PC-9 (cell line): ENCODE measurements at regions not wholly inside any gene's neighbourhood (a gene's known extent, or its start where the extent isn't known, plus 50 kb on each side); places are given as distances from the start of the nearest gene placed in this dataset.

Experiments used
- BruUV-seq: library from RNA; stranded (reverse); fragments of 400-500 nt; replicated peaks from 2 replicates; lab custom pipeline; 2021; lab: Mats Ljungman, UMichigan
- CTCF ChIA-PET: fragments of 300-600 bp; sonication (Branson Sonifier 250); formaldehyde crosslinking; loops from one replicate; lab custom pipeline; 2022; ENCODE audit warnings: antibody characterized with exemption; lab: Charles Lee
- POLR2A ChIA-PET: fragments of 300-600 bp; sonication (Branson Sonifier 250); formaldehyde crosslinking; loops from one replicate; lab custom pipeline; 2022; ENCODE audit warnings: antibody characterized with exemption; ENCODE audit not compliant: unreplicated experiment; lab: Charles Lee
- DNase-seq, 2 experiments: peaks; one replicate each; pipeline versions ENCODE4 v3.0.0 to v3.0.0-alpha.2; 2015 to 2022; ENCODE audit warnings: mixed read lengths in 1 of 2
- H2AFZ ChIP-seq: fragments of 200-600 bp; sonication (generic); 2 replicates; pipeline ENCODE4 v1.8.1; 2017; ENCODE audit warnings: antibody characterized with exemption
- H3F3A ChIP-seq: fragments of 200-600 bp; sonication (generic); 2 replicates; pipeline ENCODE4 v1.8.1; 2017; ENCODE audit warnings: antibody characterized with exemption, mild to moderate bottlenecking, low read depth; ENCODE audit not compliant: insufficient read depth
- H3K27ac ChIP-seq: fragments of 200-600 bp; sonication (generic); 2 replicates; pipeline ENCODE4 v1.6.1; 2016; ENCODE audit warnings: mixed run types
- H3K27me3 ChIP-seq: fragments of 200-600 bp; sonication (generic); 2 replicates; pipeline ENCODE4 v1.6.1; 2016; ENCODE audit warnings: low read depth, mixed run types; ENCODE audit not compliant: insufficient read depth
- H3K36me3 ChIP-seq: fragments of 200-600 bp; sonication (generic); 2 replicates; pipeline ENCODE4 v1.6.1; 2016; ENCODE audit warnings: low read depth, mixed run types
- H3K4me1 ChIP-seq: fragments of 200-600 bp; sonication (generic); replicated peaks from 2 replicates; pipeline ENCODE4 v1.6.1; 2016; ENCODE audit warnings: mixed run types; ENCODE audit not compliant: insufficient read depth
- H3K4me2 ChIP-seq: fragments of 200-600 bp; sonication (generic); 2 replicates; pipeline ENCODE4 v1.6.1; 2017; ENCODE audit warnings: mixed run types
- H3K4me3 ChIP-seq: fragments of 200-600 bp; sonication (generic); 2 replicates; pipeline ENCODE4 v1.6.1; 2016; ENCODE audit warnings: mixed run types
- H3K79me2 ChIP-seq: fragments of 200-600 bp; sonication (generic); 2 replicates; pipeline ENCODE4 v1.6.1; 2017; ENCODE audit warnings: low read depth, mixed run types
- H3K9me2 ChIP-seq: fragments of 200-600 bp; sonication (generic); 2 replicates; pipeline ENCODE4 v1.8.1; 2017; ENCODE audit warnings: mild to moderate bottlenecking; ENCODE audit not compliant: insufficient read depth
- H3K9me3 ChIP-seq: fragments of 200-600 bp; sonication (generic); 2 replicates; pipeline ENCODE4 v1.8.1; 2016; ENCODE audit warnings: low read depth; ENCODE audit not compliant: insufficient read depth
- H4K20me1 ChIP-seq: fragments of 200-600 bp; sonication (generic); 2 replicates; pipeline ENCODE4 v1.8.1; 2017; ENCODE audit not compliant: insufficient read depth
- EZH2 ChIP-seq: fragments of 200-600 bp; sonication (generic); IDR thresholded peaks from 2 replicates; pipeline ENCODE4 v1.8.0; 2017; ENCODE audit warnings: antibody characterized with exemption, low read depth
- intact Hi-C: fragments of 100-400 bp; cut with micrococcal nuclease; formaldehyde crosslinking; loops from one replicate; pipeline ENCODE4 v1.10.0; 2022; ENCODE audit not compliant: unreplicated experiment
- TF ChIP-seq, protein P1 (sequence below): fragments of 200-600 bp; sonication (generic); conservative IDR thresholded peaks from 2 replicates; pipeline ENCODE4 v1.6.1; 2017; ENCODE audit warnings: mixed run types, antibody characterized with exemption, mild to moderate bottlenecking, moderate library complexity

DNA sequence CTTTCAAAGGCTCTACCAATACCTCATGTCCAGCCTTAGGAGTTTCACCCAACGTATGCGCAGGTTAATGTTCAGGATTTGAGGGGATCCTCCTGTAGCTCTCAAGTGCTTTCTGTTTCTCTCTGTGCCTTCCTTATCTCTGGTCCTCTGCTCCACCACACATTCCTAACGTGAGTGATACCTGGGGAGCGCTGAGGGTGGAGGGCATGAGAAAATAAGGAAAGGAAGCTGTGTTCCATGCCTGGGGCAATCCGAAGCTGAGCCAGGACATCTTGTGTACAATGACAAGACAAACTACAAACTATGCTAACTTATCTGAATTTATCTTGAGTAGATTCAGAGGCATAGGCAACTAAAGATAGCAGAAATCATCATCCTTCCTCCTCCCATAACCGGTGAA is 136.4 kb downstream of the SST start:
- Histone ChIP-seq H4K20me1 (no peaks in the 10 kb centered on the region), H2AFZ (no peak overlapping the region), H3K9me2 (no peaks in the 10 kb centered on the region), H3K4me3 (no peak overlapping the region), H3K27ac (no peak overlapping the region), H3K4me1 (no peaks in the 10 kb centered on the region), H3K79me2 (no peaks in the 10 kb centered on the region), H3K36me3 (no peaks in the 10 kb centered on the region), H3K4me2 (no peak overlapping the region), H3F3A (no peaks in the 10 kb centered on the region), H3K9me3 (no peaks in the 10 kb centered on the region), H3K27me3 (peaks cover 37% of the 10 kb centered on the region; the same call in 1 of the 2 replicates)
- TF ChIP-seq, protein P1, sequence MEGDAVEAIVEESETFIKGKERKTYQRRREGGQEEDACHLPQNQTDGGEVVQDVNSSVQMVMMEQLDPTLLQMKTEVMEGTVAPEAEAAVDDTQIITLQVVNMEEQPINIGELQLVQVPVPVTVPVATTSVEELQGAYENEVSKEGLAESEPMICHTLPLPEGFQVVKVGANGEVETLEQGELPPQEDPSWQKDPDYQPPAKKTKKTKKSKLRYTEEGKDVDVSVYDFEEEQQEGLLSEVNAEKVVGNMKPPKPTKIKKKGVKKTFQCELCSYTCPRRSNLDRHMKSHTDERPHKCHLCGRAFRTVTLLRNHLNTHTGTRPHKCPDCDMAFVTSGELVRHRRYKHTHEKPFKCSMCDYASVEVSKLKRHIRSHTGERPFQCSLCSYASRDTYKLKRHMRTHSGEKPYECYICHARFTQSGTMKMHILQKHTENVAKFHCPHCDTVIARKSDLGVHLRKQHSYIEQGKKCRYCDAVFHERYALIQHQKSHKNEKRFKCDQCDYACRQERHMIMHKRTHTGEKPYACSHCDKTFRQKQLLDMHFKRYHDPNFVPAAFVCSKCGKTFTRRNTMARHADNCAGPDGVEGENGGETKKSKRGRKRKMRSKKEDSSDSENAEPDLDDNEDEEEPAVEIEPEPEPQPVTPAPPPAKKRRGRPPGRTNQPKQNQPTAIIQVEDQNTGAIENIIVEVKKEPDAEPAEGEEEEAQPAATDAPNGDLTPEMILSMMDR: no peak
- no peak for TF ChIP-seq EZH2
- BruUV-seq: no TSS peak
- intact Hi-C loops: no loop called here
- no peak for DNase-seq
- CTCF ChIA-PET: no interaction called here
- POLR2A ChIA-PET: no interaction called here

DNA sequence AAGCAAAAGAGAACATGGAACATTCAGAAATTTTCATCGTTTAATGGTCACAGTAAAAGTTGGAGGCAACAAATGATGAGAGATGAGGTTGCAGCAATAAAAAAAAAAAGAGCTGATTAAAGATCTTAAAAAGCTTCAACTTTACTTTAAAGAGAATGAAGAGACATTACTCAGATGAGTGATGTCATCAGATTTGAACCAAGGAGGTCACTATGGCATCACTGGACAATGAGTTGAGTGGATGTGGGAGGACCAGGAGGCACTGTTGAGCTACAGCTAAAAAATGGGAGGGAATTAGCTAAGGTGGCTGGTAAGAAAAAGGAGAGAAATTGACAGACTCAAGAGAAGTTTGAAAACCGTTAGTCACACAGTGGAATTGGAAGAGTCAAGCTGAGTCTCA is 138.4 kb downstream of the SST start:
- Histone ChIP-seq H3K9me3 (no peaks in the 10 kb centered on the region), H3K4me2 (no peak overlapping the region), H3K27me3 (peaks cover 34% of the 10 kb centered on the region), H3K4me3 (no peak overlapping the region), H4K20me1 (no peaks in the 10 kb centered on the region), H3F3A (no peaks in the 10 kb centered on the region), H3K27ac (no peak overlapping the region), H3K4me1 (no peaks in the 10 kb centered on the region), H3K79me2 (no peaks in the 10 kb centered on the region), H3K36me3 (no peaks in the 10 kb centered on the region), H3K9me2 (no peaks in the 10 kb centered on the region), H2AFZ (no peak overlapping the region)
- intact Hi-C loops: no loop called here
- ChIA-PET CTCF (no interaction called here), POLR2A (interaction anchor here (0.6 kb wide), 1 partner anchor 27 kb away, joined by 6 read pairs; no protein-coding TSS in a partner anchor)
- TF ChIP-seq EZH2: no peak
- TF ChIP-seq, protein P1: no peak
- no TSS peak for BruUV-seq
- DNase-seq: no peak

DNA sequence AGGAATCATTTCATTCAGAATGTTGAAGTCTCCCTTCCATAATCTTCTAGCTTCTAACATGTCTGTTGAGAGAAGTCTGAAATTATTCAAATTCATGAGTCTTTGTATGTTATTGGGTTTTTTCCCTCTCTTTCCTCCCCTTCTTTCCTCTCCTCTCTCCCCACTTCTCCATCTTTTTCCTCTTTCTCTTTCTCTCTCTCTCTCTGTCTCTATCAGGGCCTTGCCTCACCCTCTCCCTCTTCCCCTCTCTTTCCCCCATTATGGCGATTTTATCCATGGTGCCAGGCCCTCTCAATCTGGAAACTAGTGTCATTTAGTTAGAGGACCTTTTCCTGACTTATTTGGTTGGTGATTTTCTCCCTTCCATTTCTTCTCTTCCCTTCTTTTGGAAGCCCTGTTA is 147.3 kb downstream of the SST start:
- POLR2A ChIA-PET: no interaction called here
- intact Hi-C loops: no loop called here

More for the DNA sequence above, 147.3 kb downstream of the SST start:
- Histone ChIP-seq H3K27me3 (peaks cover 56% of the 10 kb centered on the region), H3K4me1 (no peaks in the 10 kb centered on the region), H2AFZ (no peak overlapping the region), H3F3A (no peaks in the 10 kb centered on the region), H3K9me3 (no peaks in the 10 kb centered on the region), H3K4me2 (no peak overlapping the region), H3K36me3 (no peaks in the 10 kb centered on the region), H3K4me3 (no peak overlapping the region), H3K9me2 (no peaks in the 10 kb centered on the region), H3K79me2 (no peaks in the 10 kb centered on the region), H4K20me1 (no peaks in the 10 kb centered on the region), H3K27ac (no peak overlapping the region)
- CTCF ChIA-PET: no interaction called here
- BruUV-seq: no TSS peak
- DNase-seq: no peak
- TF ChIP-seq EZH2: no peak
- TF ChIP-seq, protein P1: no peak
